ENCODE measurements at regions not wholly inside any gene's neighbourhood (a gene's known extent, or its start where the extent isn't known, plus 50 kb on each side); places are given as distances from the start of the nearest gene placed in this dataset.

DNA sequence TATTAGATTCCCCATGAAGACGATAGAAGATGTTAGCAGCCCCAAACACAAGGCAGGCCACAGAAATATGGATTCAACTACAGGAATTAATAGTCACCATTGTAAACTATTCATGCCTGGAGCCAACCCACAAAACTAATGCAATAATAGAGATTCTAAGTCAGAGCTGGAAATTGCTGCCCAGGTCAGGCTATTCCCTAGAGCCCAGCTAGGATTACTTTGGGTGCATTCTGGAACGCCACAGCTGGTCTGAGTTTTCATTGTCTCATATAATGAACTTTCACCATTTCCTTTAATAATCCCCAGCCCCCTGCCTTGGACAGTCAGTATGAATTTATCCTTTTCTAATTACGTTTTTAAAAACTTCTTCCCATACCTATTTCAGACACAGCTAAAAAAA is 252.6 kb downstream of the PAPSS1 start:
- TF ChIP-seq POLR2A (IDR thresholded peaks at IDR 0.05) (no peak), EP300 (IDR thresholded peaks at IDR 0.05) (no peak)
- TF ChIP-seq, protein P1, sequence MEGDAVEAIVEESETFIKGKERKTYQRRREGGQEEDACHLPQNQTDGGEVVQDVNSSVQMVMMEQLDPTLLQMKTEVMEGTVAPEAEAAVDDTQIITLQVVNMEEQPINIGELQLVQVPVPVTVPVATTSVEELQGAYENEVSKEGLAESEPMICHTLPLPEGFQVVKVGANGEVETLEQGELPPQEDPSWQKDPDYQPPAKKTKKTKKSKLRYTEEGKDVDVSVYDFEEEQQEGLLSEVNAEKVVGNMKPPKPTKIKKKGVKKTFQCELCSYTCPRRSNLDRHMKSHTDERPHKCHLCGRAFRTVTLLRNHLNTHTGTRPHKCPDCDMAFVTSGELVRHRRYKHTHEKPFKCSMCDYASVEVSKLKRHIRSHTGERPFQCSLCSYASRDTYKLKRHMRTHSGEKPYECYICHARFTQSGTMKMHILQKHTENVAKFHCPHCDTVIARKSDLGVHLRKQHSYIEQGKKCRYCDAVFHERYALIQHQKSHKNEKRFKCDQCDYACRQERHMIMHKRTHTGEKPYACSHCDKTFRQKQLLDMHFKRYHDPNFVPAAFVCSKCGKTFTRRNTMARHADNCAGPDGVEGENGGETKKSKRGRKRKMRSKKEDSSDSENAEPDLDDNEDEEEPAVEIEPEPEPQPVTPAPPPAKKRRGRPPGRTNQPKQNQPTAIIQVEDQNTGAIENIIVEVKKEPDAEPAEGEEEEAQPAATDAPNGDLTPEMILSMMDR (IDR thresholded peaks at IDR 0.05), result no peak
